KMS-11 (cell line): ENCODE measurements at regions not wholly inside any gene's neighbourhood (a gene's known extent, or its start where the extent isn't known, plus 50 kb on each side); places are given as distances from the start of the nearest gene placed in this dataset.

Experiments
- H2AFZ ChIP-seq: fragments of 200-600 bp; sonication (generic); 2 replicates; pipeline ENCODE4 v1.6.1; 2016; ENCODE audit warnings: antibody characterized with exemption, mixed run types, low read depth
- H3K27ac ChIP-seq: fragments of 200-600 bp; sonication (generic); 2 replicates; pipeline ENCODE4 v1.6.1; 2016; ENCODE audit warnings: mild to moderate bottlenecking, mixed run types
- H3K27me3 ChIP-seq: fragments of 200-600 bp; sonication (generic); 2 replicates; pipeline ENCODE4 v1.6.1; 2017; ENCODE audit warnings: mild to moderate bottlenecking, low read depth, mixed run types, moderate library complexity; ENCODE audit not compliant: insufficient read depth
- H3K36me3 ChIP-seq: fragments of 200-600 bp; sonication (generic); 2 replicates; pipeline ENCODE4 v1.6.1; 2017; ENCODE audit warnings: mild to moderate bottlenecking, mixed run types; ENCODE audit not compliant: insufficient read depth
- H3K4me1 ChIP-seq: fragments of 200-600 bp; sonication (generic); 2 replicates; pipeline ENCODE4 v1.6.1; 2016; ENCODE audit warnings: mild to moderate bottlenecking, low read depth, mixed run types; ENCODE audit not compliant: poor library complexity, severe bottlenecking
- H3K4me2 ChIP-seq: fragments of 200-600 bp; sonication (generic); 2 replicates; pipeline ENCODE4 v1.7.0; 2016; ENCODE audit warnings: mild to moderate bottlenecking, mixed run types
- H3K4me3 ChIP-seq: fragments of 200-600 bp; sonication (generic); IDR thresholded peaks from 2 replicates; pipeline ENCODE4 v1.6.1; 2017; ENCODE audit warnings: low read depth, low read length, mixed read lengths; ENCODE audit not compliant: insufficient read depth
- H3K79me2 ChIP-seq: fragments of 200-600 bp; sonication (generic); 2 replicates; pipeline ENCODE4 v1.6.1; 2016; ENCODE audit warnings: low read depth, mixed run types; ENCODE audit not compliant: insufficient read depth
- H3K9ac ChIP-seq: fragments of 200-600 bp; sonication (generic); 2 replicates; pipeline ENCODE4 v1.6.1; 2016; ENCODE audit warnings: mild to moderate bottlenecking, mixed run types
- H4K20me1 ChIP-seq: fragments of 200-600 bp; sonication (generic); 2 replicates; pipeline ENCODE4 v1.6.1; 2016; ENCODE audit warnings: mild to moderate bottlenecking, mixed run types; ENCODE audit not compliant: insufficient read depth
- TF ChIP-seq, protein P1 (sequence below): fragments of 200-600 bp; sonication (generic); conservative IDR thresholded peaks from 2 replicates; pipeline ENCODE4 v1.6.1; 2017; ENCODE audit warnings: low read depth, mild to moderate bottlenecking, antibody characterized with exemption, low read length, moderate library complexity, mixed read lengths

DNA sequence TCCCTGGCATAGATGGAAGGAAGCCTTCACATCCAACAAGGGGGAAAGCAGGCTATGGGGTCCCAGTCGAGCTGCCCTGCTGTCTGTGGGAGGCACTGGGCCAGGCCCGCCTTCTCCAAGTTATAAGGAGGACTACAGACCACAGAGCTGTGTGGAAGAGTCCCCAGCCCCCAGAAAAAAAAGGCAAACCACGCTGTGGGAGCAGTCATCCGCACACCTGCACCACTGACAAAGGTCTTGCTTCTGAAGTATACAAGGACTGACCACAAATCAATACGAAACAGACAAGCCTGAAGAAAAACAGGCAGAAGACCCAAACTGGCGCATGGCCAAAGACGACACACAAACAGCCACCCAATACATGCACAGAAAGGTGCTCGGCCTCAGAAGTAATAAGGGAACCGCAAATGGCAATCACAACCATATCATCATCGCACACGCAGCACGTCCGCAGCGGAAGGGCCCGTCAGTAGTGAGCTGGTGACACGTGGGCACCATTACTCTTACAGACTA, 384.1 kb downstream of the CTTN start:
- peak overlapping the region; percentile 47; the same call in 1 of the 2 replicates for H3K9ac ChIP-seq
- H3K27me3 ChIP-seq, result no peaks in the 10 kb centered on the region
- no peaks in the 10 kb centered on the region for H3K36me3 ChIP-seq
- no peak overlapping the region for H3K4me3 ChIP-seq
- H3K79me2 ChIP-seq, result no peaks in the 10 kb centered on the region
- H3K4me2 ChIP-seq, result peak overlapping the region; percentile 83
- peaks cover 49% of the 10 kb centered on the region for H3K4me1 ChIP-seq
- H2AFZ ChIP-seq, result peak overlapping the region; percentile 56; the same call in 1 of the 2 replicates
- TF ChIP-seq, protein P1, sequence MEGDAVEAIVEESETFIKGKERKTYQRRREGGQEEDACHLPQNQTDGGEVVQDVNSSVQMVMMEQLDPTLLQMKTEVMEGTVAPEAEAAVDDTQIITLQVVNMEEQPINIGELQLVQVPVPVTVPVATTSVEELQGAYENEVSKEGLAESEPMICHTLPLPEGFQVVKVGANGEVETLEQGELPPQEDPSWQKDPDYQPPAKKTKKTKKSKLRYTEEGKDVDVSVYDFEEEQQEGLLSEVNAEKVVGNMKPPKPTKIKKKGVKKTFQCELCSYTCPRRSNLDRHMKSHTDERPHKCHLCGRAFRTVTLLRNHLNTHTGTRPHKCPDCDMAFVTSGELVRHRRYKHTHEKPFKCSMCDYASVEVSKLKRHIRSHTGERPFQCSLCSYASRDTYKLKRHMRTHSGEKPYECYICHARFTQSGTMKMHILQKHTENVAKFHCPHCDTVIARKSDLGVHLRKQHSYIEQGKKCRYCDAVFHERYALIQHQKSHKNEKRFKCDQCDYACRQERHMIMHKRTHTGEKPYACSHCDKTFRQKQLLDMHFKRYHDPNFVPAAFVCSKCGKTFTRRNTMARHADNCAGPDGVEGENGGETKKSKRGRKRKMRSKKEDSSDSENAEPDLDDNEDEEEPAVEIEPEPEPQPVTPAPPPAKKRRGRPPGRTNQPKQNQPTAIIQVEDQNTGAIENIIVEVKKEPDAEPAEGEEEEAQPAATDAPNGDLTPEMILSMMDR, result no peak
- H3K27ac ChIP-seq, result peak overlapping the region; percentile 72
- H4K20me1 ChIP-seq, result no peaks in the 10 kb centered on the region

DNA sequence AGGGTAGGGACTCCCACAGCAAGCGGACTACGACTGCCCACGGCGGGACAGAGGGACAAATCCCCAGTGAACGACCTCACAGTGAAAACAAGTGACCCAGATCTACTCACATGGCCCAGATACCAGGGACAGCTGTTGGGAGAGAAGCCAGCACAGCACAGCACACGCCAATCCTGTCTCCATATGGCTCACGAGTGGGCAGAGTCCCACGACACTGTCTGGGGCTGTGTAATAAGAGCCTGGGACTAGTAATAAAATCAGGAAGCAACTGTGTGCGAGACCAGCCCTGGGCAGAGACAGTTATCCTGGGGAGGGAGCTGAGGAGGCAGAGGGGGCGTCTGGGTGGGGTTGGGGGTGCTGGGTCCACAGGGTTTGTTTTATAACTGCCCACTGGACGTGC, 385.0 kb downstream of the CTTN start:
- peak overlapping the region; percentile 47; the same call in 1 of the 2 replicates for H3K9ac ChIP-seq
- H3K4me2 ChIP-seq, result peak overlapping the region; percentile 69

DNA sequence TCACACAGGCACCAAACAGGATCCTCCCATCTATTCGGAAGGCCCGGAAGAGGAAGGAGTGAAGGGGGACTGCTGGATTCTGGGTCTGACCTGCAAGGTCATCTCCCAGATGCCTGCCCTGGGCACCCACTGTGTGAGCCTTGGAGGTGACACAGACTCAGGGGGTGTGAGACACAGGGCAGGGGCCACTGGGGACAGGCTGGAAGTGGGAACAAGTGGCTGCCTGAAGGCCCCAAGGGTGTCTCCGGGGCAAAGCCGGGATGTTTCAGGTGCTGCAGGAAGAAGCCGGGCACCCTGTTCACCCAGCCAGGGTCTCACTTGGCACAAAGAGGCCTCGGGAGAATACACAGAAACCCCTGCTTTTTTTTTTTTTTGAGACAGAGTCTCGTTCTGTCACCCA, 385.5 kb downstream of the CTTN start:
- Histone ChIP-seq H3K36me3 (no peaks in the 10 kb centered on the region), H2AFZ (no peak overlapping the region), H3K27me3 (no peaks in the 10 kb centered on the region), H3K79me2 (no peaks in the 10 kb centered on the region), H3K9ac (no peak overlapping the region), H3K4me1 (peaks cover 35% of the 10 kb centered on the region), H3K4me3 (no peak overlapping the region), H3K4me2 (no peak overlapping the region), H4K20me1 (no peaks in the 10 kb centered on the region), H3K27ac (no peak overlapping the region)
- TF ChIP-seq, protein P1, result no peak

More for the DNA sequence above, 385.0 kb downstream of the CTTN start:
- H3K4me3 ChIP-seq, result no peak overlapping the region
- peaks cover 40% of the 10 kb centered on the region for H3K4me1 ChIP-seq
- H3K79me2 ChIP-seq, result no peaks in the 10 kb centered on the region
- H3K27ac ChIP-seq, result peak overlapping the region; percentile 72
- H4K20me1 ChIP-seq, result no peaks in the 10 kb centered on the region
- no peaks in the 10 kb centered on the region for H3K27me3 ChIP-seq
- TF ChIP-seq, protein P1, result no peak
- peak overlapping the region; percentile 56; the same call in 1 of the 2 replicates for H2AFZ ChIP-seq
- H3K36me3 ChIP-seq, result no peaks in the 10 kb centered on the region

DNA sequence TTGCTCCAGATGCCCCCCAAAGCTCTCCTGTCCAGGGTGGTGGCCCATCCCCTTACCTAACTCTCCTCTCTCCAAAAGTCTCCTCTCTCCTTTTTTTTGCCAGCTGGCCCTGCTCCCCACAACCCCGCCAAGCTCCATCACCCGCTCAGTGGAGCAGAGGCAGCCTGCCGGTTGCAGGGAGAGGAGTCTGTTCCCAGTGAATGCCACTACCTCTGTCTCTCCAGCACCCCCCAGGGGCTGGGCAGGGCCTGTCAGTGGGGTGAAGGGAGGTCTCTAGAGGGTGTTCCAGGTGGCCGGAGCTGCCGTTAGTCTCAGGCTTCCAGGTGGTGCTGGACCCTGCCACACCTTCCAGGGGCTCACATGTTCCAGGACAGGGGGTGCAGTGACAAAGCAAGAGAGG, 387.0 kb downstream of the CTTN start:
- Histone ChIP-seq H3K4me3 (no peak overlapping the region), H3K36me3 (no peaks in the 10 kb centered on the region), H3K79me2 (no peaks in the 10 kb centered on the region), H2AFZ (no peak overlapping the region), H4K20me1 (no peaks in the 10 kb centered on the region), H3K9ac (no peak overlapping the region), H3K27me3 (no peaks in the 10 kb centered on the region), H3K4me2 (no peak overlapping the region), H3K4me1 (peaks cover 30% of the 10 kb centered on the region), H3K27ac (no peak overlapping the region)
- TF ChIP-seq, protein P1, result no peak
